GM21423 (cell line): ENCODE measurements at regions not wholly inside any gene's neighbourhood (a gene's known extent, or its start where the extent isn't known, plus 50 kb on each side); places are given as distances from the start of the nearest gene placed in this dataset.
"Not testable (repeated sequence)": the region's sequence is repeated elsewhere in the genome, so short reads cannot be mapped to it uniquely, and the experiment has no call there.

Experiments used
- ATAC-seq: cut with Tn5 transposase; IDR thresholded peaks from one replicate; pipeline ENCODE4 v1.9.1; 2021; ENCODE audit warnings: mild to moderate bottlenecking, moderate library complexity; ENCODE audit not compliant: unreplicated experiment

DNA sequence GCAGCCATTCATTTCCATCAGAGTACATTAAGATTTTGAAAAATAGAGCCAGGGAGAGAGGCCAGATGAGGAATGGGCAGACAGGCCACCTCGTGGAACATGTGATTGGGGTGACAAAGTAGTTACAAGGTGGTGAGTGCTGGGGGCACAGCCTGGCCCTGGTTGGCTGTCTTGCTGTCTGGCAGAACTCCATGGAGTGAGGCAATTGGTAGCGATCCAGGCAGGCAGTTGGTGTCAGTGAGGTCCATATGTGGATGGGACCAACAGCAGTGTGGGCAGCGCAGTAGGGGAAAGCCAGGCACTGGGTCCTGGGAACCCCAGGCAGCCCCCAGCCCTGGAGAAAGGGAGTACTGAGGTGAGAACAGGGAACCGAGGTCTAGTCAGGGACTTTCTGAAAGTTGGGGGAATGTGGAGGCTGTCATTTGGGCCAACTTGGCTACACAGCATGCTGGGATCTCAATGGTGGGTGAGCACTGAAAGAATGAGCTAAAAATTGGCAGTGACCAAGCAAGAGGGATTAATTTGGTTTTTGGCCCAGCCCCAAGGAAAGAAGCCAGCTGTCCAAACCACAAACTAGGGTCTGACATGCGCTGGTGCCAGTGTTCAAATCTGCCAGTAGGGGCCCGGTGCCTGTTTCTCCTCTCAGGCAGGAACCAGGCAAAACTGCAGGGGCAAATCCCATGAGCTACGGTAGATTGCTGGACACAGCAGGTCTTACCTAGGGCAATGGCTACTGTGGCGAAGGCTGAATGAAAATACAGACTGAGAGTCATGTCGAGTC, 61.4 kb upstream of the E2F3 start:
- ATAC-seq: no peak

DNA sequence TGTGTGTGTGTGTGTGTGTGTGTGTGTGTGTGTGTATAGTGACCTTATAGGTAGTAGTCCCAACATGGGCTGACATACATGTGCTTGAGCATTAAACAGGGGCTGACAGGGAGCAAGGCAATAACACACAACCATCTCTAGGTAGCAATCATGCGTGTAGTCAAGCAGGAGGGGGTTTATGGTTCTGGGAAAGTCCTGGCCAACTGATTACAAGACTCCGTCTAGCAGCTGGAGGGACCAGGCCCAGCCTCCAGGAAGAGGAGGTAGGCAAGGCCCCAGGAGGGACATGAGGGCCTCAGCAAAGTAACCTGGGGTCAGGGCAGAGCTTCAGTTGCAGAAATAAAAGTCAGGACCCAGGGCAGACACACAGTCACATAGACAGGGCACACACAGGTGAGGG, 60.6 kb upstream of the E2F3 start:
- no peak for ATAC-seq

DNA sequence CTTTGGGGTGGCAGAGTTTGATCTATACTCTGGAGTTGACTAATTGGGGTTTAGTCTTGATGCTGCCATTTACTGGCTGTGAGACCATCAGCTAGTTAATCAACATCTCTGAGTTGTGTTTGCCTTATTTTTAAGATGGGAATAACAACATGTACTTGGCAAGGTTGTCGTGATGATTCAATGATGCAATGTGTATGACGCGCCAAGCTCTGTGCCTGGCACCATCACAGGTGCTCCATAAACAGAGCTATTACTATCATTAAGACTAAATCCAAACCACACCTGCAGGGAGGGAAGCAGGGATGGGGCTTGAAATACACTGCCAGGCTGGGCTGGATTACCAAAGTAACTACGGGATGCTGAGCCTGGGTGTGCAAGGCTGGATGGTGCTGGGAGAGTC, 60.1 kb upstream of the E2F3 start:
- ATAC-seq: no peak

DNA sequence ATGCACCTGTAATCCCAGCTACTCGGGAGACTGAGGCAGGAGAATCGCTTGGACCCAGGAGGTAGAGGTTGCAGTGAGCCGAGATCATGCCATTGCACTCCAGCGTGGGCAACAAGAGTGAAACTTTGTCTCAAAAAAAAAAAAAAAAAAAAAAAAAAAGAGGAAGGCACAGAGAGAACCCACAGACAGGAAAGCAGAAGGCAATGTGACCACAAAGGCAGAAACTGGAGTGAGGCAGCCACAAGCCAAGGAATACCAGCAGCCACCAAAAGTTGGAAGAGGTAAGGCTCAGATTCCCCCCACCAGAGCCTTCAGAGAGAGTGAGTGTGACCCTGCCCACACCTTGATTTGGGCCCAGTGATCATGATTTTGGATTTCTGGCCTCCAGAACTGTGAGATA, 54.7 kb upstream of the E2F3 start:
- ATAC-seq: not testable (repeated sequence)

DNA sequence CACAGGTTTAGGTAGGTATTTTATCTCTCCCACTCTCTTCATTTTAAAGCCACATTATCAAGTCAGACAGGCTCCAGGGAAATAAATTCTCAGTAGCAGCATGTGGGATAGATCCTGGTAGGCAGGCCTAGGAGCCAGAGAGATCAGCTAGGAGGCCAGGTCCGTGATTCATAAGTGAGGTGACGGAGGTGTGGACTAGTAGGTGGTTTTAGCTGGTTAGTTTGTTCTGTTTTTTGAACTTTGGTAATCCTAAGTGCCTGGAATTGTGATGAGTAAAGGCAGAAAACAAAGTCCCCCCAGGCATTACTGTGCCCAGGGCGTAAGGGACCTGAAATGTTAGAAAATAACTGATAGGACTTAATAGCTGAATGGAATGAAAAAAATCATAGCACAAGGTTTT, 53.6 kb upstream of the E2F3 start:
- ATAC-seq: no peak

DNA sequence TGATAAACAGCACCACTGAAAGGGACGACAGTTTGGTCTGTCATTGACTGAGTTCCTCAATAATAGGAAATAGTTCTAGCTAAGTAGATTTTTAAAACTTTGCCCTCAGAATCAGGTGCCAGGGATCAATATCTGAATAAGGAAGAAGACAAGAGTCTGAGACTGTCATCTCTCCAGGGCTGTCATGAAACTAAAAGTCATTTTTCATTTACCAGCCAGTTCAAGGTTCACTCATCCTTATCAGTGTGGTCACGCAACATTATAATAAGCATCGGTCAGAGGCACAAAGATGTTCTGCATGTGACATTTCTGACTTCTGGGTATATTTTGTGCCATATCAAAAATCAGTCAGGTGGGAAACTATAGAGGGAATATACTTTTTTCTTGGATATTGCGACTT, 52.5 kb upstream of the E2F3 start:
- ATAC-seq: no peak

DNA sequence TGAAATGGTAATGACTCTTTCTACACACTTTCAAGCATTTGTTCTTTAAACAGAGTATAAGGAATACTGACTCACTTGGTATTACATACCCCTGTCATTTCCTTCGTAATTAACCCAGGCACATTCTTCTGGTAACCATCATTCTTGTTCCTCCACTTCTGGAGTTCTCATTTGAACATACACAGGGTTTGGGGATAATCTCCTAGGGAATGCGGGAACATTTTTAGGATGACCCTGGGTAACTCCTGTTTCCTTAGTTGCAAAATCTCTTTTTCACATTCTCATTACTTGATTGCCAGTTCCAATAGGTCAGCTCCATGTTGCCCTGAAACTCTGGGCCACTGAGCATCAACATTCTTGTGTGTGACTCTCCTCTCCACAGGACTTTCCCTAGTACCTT, 51.5 kb upstream of the E2F3 start:
- ATAC-seq: no peak

DNA sequence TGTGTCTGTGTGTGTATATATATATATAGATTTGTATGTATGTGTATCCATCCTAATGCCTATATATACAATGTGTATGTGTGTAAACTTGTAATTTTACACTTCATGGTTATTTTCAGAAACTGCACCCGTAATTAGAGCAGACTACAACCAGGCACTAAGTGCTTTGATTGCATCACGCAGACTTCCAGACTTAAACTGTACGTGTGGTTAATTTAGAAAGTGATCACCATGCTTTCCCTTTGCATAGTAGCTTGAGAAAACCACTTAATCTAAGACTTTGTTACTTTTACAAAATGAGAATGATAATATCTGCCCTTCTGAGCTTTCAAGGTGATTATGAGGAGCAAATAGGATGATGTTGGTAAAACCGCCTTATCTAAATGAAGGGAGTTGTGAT, 50.1 kb upstream of the E2F3 start:
- ATAC-seq: no peak
